Osteoblast (primary cell): ENCODE measurements at regions not wholly inside any gene's neighbourhood (a gene's known extent, or its start where the extent isn't known, plus 50 kb on each side); places are given as distances from the start of the nearest gene placed in this dataset.

Experiments used
- DNase-seq: peaks from one replicate; pipeline ENCODE4 v3.0.0; 2011; ENCODE audit warnings: low spot score, mixed read lengths; ENCODE audit not compliant: insufficient read length; ENCODE audit errors: missing footprints
- H2AFZ ChIP-seq: 2 replicates; pipeline ENCODE4 v1.6.0; 2011; ENCODE audit warnings: mild to moderate bottlenecking, low read length
- H3K27ac ChIP-seq: 2 replicates; pipeline ENCODE4 v1.5.1; 2011; ENCODE audit warnings: mild to moderate bottlenecking, low read depth, low read length, moderate library complexity
- H3K27me3 ChIP-seq: 2 replicates; pipeline ENCODE4 v1.6.0; 2012; ENCODE audit warnings: mild to moderate bottlenecking, control low read depth, inconsistent platforms, low read length, moderate library complexity; ENCODE audit not compliant: insufficient read depth
- H3K36me3 ChIP-seq: 2 replicates; pipeline ENCODE4 v1.5.1; 2011; ENCODE audit warnings: mild to moderate bottlenecking, low read length, control low read depth, moderate library complexity; ENCODE audit not compliant: insufficient read depth
- H3K4me1 ChIP-seq: 2 replicates; pipeline ENCODE4 v1.5.1; 2011; ENCODE audit warnings: mild to moderate bottlenecking, low read length, control low read depth, moderate library complexity; ENCODE audit not compliant: insufficient read depth
- H3K4me2 ChIP-seq: 2 replicates; pipeline ENCODE4 v1.6.0; 2011; ENCODE audit warnings: mild to moderate bottlenecking, low read length; ENCODE audit not compliant: insufficient read depth
- H3K4me3 ChIP-seq: fragments of 200-600 bp; sonication (generic); 3 replicates; pipeline ENCODE4 v1.5.1; 2012; ENCODE audit warnings: mild to moderate bottlenecking, low read length, inconsistent platforms; ENCODE audit not compliant: insufficient read depth
- H3K79me2 ChIP-seq: 2 replicates; pipeline ENCODE4 v1.6.0; 2012; ENCODE audit warnings: mild to moderate bottlenecking, low read length, control low read depth, inconsistent platforms; ENCODE audit not compliant: insufficient read depth
- H3K9me3 ChIP-seq: 2 replicates; pipeline ENCODE4 v1.5.1; 2011; ENCODE audit warnings: low read depth, low read length, control low read depth
- H4K20me1 ChIP-seq: 2 replicates; pipeline ENCODE4 v1.6.0; 2012; ENCODE audit warnings: mild to moderate bottlenecking, low read length, control low read depth; ENCODE audit not compliant: insufficient read depth
- TF ChIP-seq, protein P1 (sequence below): IDR thresholded peaks from 2 replicates; pipeline ENCODE4 v1.5.1; 2011; ENCODE audit warnings: mild to moderate bottlenecking, low read depth, low read length, moderate library complexity; ENCODE audit errors: extremely low read depth

GRCh38 chr2:136259551-136259950, 141.6 kb upstream of the CXCR4 start:
- H3K79me2 ChIP-seq = no peaks in the 10 kb centered on the region
- H3K4me1 ChIP-seq = no peaks in the 10 kb centered on the region
- no peak overlapping the region for H3K27ac ChIP-seq
- no peaks in the 10 kb centered on the region for H4K20me1 ChIP-seq
- DNase-seq = no peak
- no peaks in the 10 kb centered on the region for H3K27me3 ChIP-seq
- H2AFZ ChIP-seq = no peak overlapping the region
- TF ChIP-seq, protein P1, sequence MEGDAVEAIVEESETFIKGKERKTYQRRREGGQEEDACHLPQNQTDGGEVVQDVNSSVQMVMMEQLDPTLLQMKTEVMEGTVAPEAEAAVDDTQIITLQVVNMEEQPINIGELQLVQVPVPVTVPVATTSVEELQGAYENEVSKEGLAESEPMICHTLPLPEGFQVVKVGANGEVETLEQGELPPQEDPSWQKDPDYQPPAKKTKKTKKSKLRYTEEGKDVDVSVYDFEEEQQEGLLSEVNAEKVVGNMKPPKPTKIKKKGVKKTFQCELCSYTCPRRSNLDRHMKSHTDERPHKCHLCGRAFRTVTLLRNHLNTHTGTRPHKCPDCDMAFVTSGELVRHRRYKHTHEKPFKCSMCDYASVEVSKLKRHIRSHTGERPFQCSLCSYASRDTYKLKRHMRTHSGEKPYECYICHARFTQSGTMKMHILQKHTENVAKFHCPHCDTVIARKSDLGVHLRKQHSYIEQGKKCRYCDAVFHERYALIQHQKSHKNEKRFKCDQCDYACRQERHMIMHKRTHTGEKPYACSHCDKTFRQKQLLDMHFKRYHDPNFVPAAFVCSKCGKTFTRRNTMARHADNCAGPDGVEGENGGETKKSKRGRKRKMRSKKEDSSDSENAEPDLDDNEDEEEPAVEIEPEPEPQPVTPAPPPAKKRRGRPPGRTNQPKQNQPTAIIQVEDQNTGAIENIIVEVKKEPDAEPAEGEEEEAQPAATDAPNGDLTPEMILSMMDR = no peak
- no peak overlapping the region for H3K4me2 ChIP-seq
- no peak overlapping the region for H3K4me3 ChIP-seq
- H3K36me3 ChIP-seq = no peaks in the 10 kb centered on the region
- H3K9me3 ChIP-seq = no peaks in the 10 kb centered on the region

DNA sequence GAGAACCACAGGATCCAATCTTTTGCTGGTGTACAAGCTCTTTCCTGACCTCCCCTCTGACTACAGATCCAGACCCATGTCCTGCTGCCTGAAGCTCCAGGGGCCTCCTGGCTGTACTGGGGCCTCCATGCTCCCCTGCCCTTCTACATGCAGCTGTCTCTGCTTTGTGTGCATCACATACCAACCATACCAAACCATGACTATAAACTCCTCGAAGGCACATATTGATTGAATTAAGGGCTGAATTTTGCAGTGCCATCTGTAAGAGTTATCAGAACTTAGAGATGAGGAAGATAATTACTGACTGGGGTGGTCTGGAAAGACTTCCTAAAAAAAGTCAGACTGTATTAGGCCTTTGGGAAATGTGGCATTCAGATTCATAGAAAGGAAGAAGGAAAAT, 139.9 kb upstream of the CXCR4 start:
- TF ChIP-seq, protein P1 = no peak
- H3K36me3 ChIP-seq = no peaks in the 10 kb centered on the region
- H2AFZ ChIP-seq = no peak overlapping the region
- no peaks in the 10 kb centered on the region for H3K79me2 ChIP-seq
- no peak for DNase-seq
- no peaks in the 10 kb centered on the region for H3K27me3 ChIP-seq
- H3K4me1 ChIP-seq = no peaks in the 10 kb centered on the region
- no peak overlapping the region for H3K27ac ChIP-seq
- H3K4me3 ChIP-seq = no peak overlapping the region
- no peaks in the 10 kb centered on the region for H3K9me3 ChIP-seq
- H4K20me1 ChIP-seq = no peaks in the 10 kb centered on the region
- H3K4me2 ChIP-seq = no peak overlapping the region

- Histone ChIP-seq H3K4me3 (no peak overlapping the region), H3K79me2 (no peaks in the 10 kb centered on the region), H4K20me1 (no peaks in the 10 kb centered on the region), H3K27me3 (no peaks in the 10 kb centered on the region), H3K9me3 (no peaks in the 10 kb centered on the region), H2AFZ (no peak overlapping the region), H3K4me2 (no peak overlapping the region), H3K4me1 (no peaks in the 10 kb centered on the region), H3K36me3 (no peaks in the 10 kb centered on the region), H3K27ac (no peak overlapping the region)
- DNase-seq = no peak
- TF ChIP-seq, protein P1 = no peak
Observed at GRCh38 chr2:136255648-136256461, 137.9 kb upstream of the CXCR4 start.

- TF ChIP-seq, protein P1 = no peak
- Histone ChIP-seq H2AFZ (no peak overlapping the region), H3K27me3 (no peaks in the 10 kb centered on the region), H3K4me2 (no peak overlapping the region), H3K4me3 (no peak overlapping the region), H3K4me1 (no peaks in the 10 kb centered on the region), H3K79me2 (no peaks in the 10 kb centered on the region), H3K27ac (no peak overlapping the region), H3K9me3 (no peaks in the 10 kb centered on the region), H4K20me1 (no peaks in the 10 kb centered on the region), H3K36me3 (no peaks in the 10 kb centered on the region)
- DNase-seq = no peak
Observed at GRCh38 chr2:136255127-136255526, 137.2 kb upstream of the CXCR4 start.
